Prostate gland (tissue), 2 donors: ENCODE measurements at regions not wholly inside any gene's neighbourhood (a gene's known extent, or its start where the extent isn't known, plus 50 kb on each side); places are given as distances from the start of the nearest gene placed in this dataset.

Experiments
- DNase-seq: peaks from one replicate; pipeline ENCODE4 v3.0.0-alpha.2; 2019; ENCODE audit warnings: low spot score
- H3K27ac ChIP-seq, 2 donors: fragments of 200-600 bp; sonication (generic); 2 replicates each; pipeline ENCODE4 v1.5.1; 2017 to 2019
- H3K27me3 ChIP-seq: fragments of 200-600 bp; sonication (generic); replicated peaks from 2 replicates; pipeline ENCODE4 v1.5.1; 2019; ENCODE audit not compliant: insufficient read depth
- H3K36me3 ChIP-seq, 2 donors: fragments of 200-600 bp; sonication (generic); 1 replicate in 1 of 2; 2 replicates in 1 of 2; pipeline versions ENCODE4 v1.5.1 to v1.8.1; 2017 to 2019
- H3K4me1 ChIP-seq: fragments of 200-600 bp; sonication (generic); replicated peaks from 2 replicates; pipeline ENCODE4 v1.5.1; 2019
- H3K4me3 ChIP-seq, 2 donors: fragments of 200-600 bp; sonication (generic); 2 replicates each; pipeline ENCODE4 v1.5.1; 2017 to 2019
- H3K9me3 ChIP-seq: fragments of 200-600 bp; sonication (generic); 2 replicates; pipeline ENCODE4 v1.5.1; 2017
- CTCF ChIP-seq, 4 experiments: fragments of 200-600 bp in 2 of 4; fragments of 450-650 bp in 2 of 4; sonication (generic) in 2 of 4; IDR thresholded peaks; 1 replicate in 3 of 4; 2 replicates in 1 of 4; pipeline ENCODE4 v1.5.1; 2016 to 2019; ENCODE audit warnings: antibody characterized with exemption in 4 of 4, mild to moderate bottlenecking in 2 of 4, moderate library complexity in 2 of 4
- POLR2A ChIP-seq: fragments of 450-650 bp; IDR thresholded peaks from one replicate; pipeline ENCODE4 v1.6.1; 2016; ENCODE audit warnings: antibody characterized with exemption, mild to moderate bottlenecking
- POLR2AphosphoS5 ChIP-seq: sonication (generic); formaldehyde crosslinking; IDR thresholded peaks from one replicate; pipeline ENCODE4 v1.6.1; 2017; ENCODE audit warnings: antibody characterized with exemption
- WGBS: methylation state at CpG from one replicate; pipeline ENCODE4 v1.1.5; 2018; 5-methylcytosine and 5-hydroxymethylcytosine counted together
- intact Hi-C: fragments of 100-400 bp; cut with DNase I; formaldehyde crosslinking; loops from one replicate; pipeline ENCODE4 v1.14.2; 2022

GRCh38 chr4:71167083-71167482 lies 171.7 kb upstream of the SLC4A4 start:
- no peaks in the 10 kb centered on the region for H3K9me3 ChIP-seq
- no peak overlapping the region for H3K27ac ChIP-seq
- 94% methylated on average over 3 of the region's 3 CpGs for WGBS
- no peaks in the 10 kb centered on the region for H3K27me3 ChIP-seq
- no peak overlapping the region for H3K4me3 ChIP-seq
- intact Hi-C loops, result no loop called here
- no peak for TF ChIP-seq POLR2AphosphoS5
- no peak for DNase-seq
- H3K4me1 ChIP-seq, result no peaks in the 10 kb centered on the region
- no peaks in the 10 kb centered on the region for H3K36me3 ChIP-seq

GRCh38 chr4:71171592-71171991 lies 167.2 kb upstream of the SLC4A4 start:
- no peaks in the 10 kb centered on the region for H3K36me3 ChIP-seq
- H3K4me3 ChIP-seq, result no peak overlapping the region
- no peak for TF ChIP-seq POLR2AphosphoS5
- no peak for TF ChIP-seq CTCF (IDR thresholded peaks at IDR 0.05)
- TF ChIP-seq POLR2A, result no peak
- no peak overlapping the region for H3K27ac ChIP-seq
- no peak for DNase-seq
- intact Hi-C loops, result no loop called here
- no peaks in the 10 kb centered on the region for H3K27me3 ChIP-seq
- no peaks in the 10 kb centered on the region for H3K9me3 ChIP-seq
- H3K4me1 ChIP-seq, result no peaks in the 10 kb centered on the region
- WGBS, result 100% methylated on average over 2 of the region's 2 CpGs

- Histone ChIP-seq H3K4me3 (no peak overlapping the region), H3K27ac (no peak overlapping the region), H3K4me1 (no peaks in the 10 kb centered on the region), H3K27me3 (no peaks in the 10 kb centered on the region), H3K36me3 (no peaks in the 10 kb centered on the region), H3K9me3 (no peaks in the 10 kb centered on the region)
- no peak for TF ChIP-seq POLR2AphosphoS5
- no peak for TF ChIP-seq CTCF (IDR thresholded peaks at IDR 0.05)
- no peak for TF ChIP-seq POLR2A
- 70% methylated on average over 1 of the region's 1 CpG for WGBS
- intact Hi-C loops, result loop anchor here (5.0 kb wide), 1 partner anchor 531 kb away; no protein-coding TSS in a partner anchor
- no peak for DNase-seq
These were observed 157.5 kb upstream of the SLC4A4 start for GRCh38 chr4:71181332-71181731.

DNA sequence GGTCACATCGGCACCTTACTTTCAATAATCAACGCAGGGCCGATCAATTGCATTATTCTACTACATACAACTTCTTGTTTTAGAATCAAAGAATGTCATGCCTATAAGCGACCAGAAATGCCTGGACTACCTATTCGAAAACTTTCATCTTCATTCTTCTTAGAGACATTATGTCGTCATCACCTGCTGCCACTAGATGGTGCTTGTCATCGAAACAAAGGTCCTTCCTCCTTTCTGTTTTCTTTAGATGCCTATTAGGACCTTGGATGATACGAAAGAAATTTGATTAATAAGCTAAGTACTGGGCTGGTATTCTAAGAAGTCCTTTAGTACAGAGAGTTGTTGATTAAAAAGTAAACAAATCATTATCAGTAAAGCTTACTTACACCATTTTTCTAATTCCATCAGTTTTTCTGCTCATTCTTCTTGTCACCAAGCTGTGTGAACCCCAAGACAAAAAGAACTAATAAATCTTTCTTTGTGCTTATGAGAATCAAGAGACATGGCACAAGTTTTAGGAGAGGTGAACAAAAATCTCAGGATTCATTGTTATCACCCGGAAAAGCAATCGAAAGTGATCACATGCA lies 154.5 kb upstream of the SLC4A4 start:
- H3K36me3 ChIP-seq, result no peaks in the 10 kb centered on the region
- H3K4me1 ChIP-seq, result no peaks in the 10 kb centered on the region
- peak; percentile 60 for DNase-seq
- no peaks in the 10 kb centered on the region for H3K9me3 ChIP-seq
- H3K27ac ChIP-seq, result no peak overlapping the region
- WGBS, result 28% methylated on average over 10 of the region's 10 CpGs
- no peaks in the 10 kb centered on the region for H3K27me3 ChIP-seq
- intact Hi-C loops, result loop anchor here (5.0 kb wide), 1 partner anchor 528 kb away; no protein-coding TSS in a partner anchor
- TF ChIP-seq POLR2AphosphoS5 (no peak), CTCF (IDR thresholded peaks at IDR 0.05) (peak; percentile 39 to 75 (median 71))
- no peak overlapping the region for H3K4me3 ChIP-seq

- WGBS, result 71% methylated on average over 3 of the region's 3 CpGs
- Histone ChIP-seq H3K27ac (no peak overlapping the region), H3K36me3 (no peaks in the 10 kb centered on the region), H3K9me3 (no peaks in the 10 kb centered on the region), H3K27me3 (no peaks in the 10 kb centered on the region), H3K4me3 (no peak overlapping the region), H3K4me1 (no peaks in the 10 kb centered on the region)
- TF ChIP-seq POLR2AphosphoS5 (no peak), CTCF (IDR thresholded peaks at IDR 0.05) (no peak), POLR2A (no peak)
- intact Hi-C loops, result no loop called here
- DNase-seq, result no peak
These were observed 153.8 kb upstream of the SLC4A4 start for GRCh38 chr4:71185037-71185436.
